Trophoblast cell (in vitro differentiated cells and primary cell): ENCODE measurements at regions not wholly inside any gene's neighbourhood (a gene's known extent, or its start where the extent isn't known, plus 50 kb on each side); places are given as distances from the start of the nearest gene placed in this dataset.

Experiments used
- DNase-seq, 2 donors: peaks; one replicate each; pipeline ENCODE4 v3.0.0-alpha.2; 2016
- H2AFZ ChIP-seq: 2 replicates; pipeline ENCODE4 v1.6.1; 2013; ENCODE audit warnings: low read length, moderate library complexity, mild to moderate bottlenecking; ENCODE audit not compliant: insufficient read depth, poor library complexity
- H2AK5ac ChIP-seq: 2 replicates; pipeline ENCODE4 v1.6.1; 2013; ENCODE audit warnings: mild to moderate bottlenecking, low read length
- H2BK120ac ChIP-seq: 2 replicates; pipeline ENCODE4 v1.6.1; 2013; ENCODE audit warnings: low read length, mild to moderate bottlenecking, moderate library complexity; ENCODE audit not compliant: insufficient read depth, poor library complexity
- H2BK12ac ChIP-seq: 2 replicates; pipeline ENCODE4 v1.6.1; 2013; ENCODE audit warnings: mild to moderate bottlenecking, low read length, moderate library complexity
- H2BK5ac ChIP-seq: 2 replicates; pipeline ENCODE4 v1.6.1; 2013; ENCODE audit warnings: low read length, low read depth, moderate library complexity, mild to moderate bottlenecking; ENCODE audit not compliant: poor library complexity
- H3K14ac ChIP-seq: 2 replicates; pipeline ENCODE4 v1.6.1; 2013; ENCODE audit warnings: mild to moderate bottlenecking, low read length
- H3K18ac ChIP-seq: 2 replicates; pipeline ENCODE4 v1.6.1; 2013; ENCODE audit warnings: mild to moderate bottlenecking, low read length
- H3K23ac ChIP-seq: 2 replicates; pipeline ENCODE4 v1.6.1; 2013; ENCODE audit warnings: low read length
- H3K27ac ChIP-seq: 2 replicates; pipeline ENCODE4 v1.5.1; 2013; ENCODE audit warnings: low read depth, mild to moderate bottlenecking, inconsistent platforms, low read length, moderate library complexity
- H3K27me3 ChIP-seq: 2 replicates; pipeline ENCODE4 v1.6.1; 2013; ENCODE audit warnings: inconsistent platforms, mild to moderate bottlenecking, low read length, moderate library complexity; ENCODE audit not compliant: insufficient read depth
- H3K36me3 ChIP-seq, 2 experiments: 1 replicate in 1 of 2; 2 replicates in 1 of 2; pipeline ENCODE4 v1.6.1; 2013; ENCODE audit warnings: low read length in 2 of 2, mild to moderate bottlenecking in 2 of 2, moderate library complexity in 1 of 2; ENCODE audit not compliant: insufficient read depth in 2 of 2, control insufficient read depth in 1 of 2
- H3K4ac ChIP-seq: 2 replicates; pipeline ENCODE4 v1.6.1; 2013; ENCODE audit warnings: low read depth, mild to moderate bottlenecking, low read length, moderate library complexity
- H3K4me1 ChIP-seq, 2 experiments: 1 replicate in 1 of 2; 2 replicates in 1 of 2; pipeline ENCODE4 v1.6.1; 2013; ENCODE audit warnings: low read length in 2 of 2, mild to moderate bottlenecking in 2 of 2, moderate library complexity in 1 of 2; ENCODE audit not compliant: insufficient read depth in 2 of 2, control insufficient read depth in 1 of 2
- H3K4me2 ChIP-seq: 2 replicates; pipeline ENCODE4 v1.6.1; 2013; ENCODE audit warnings: inconsistent platforms, mild to moderate bottlenecking, low read length, moderate library complexity
- H3K4me3 ChIP-seq: 2 replicates; pipeline ENCODE4 v1.5.1; 2013; ENCODE audit warnings: mild to moderate bottlenecking, low read depth, low read length, inconsistent platforms
- H3K79me1 ChIP-seq: one replicate; pipeline ENCODE4 v1.6.1; 2013; ENCODE audit warnings: low read length
- H3K79me2 ChIP-seq: 2 replicates; pipeline ENCODE4 v1.6.1; 2013; ENCODE audit warnings: low read length, mild to moderate bottlenecking; ENCODE audit not compliant: control insufficient read depth, insufficient read depth, poor library complexity
- H3K9ac ChIP-seq: 2 replicates; pipeline ENCODE4 v1.6.1; 2013; ENCODE audit warnings: mild to moderate bottlenecking, low read length
- H3K9me3 ChIP-seq: 2 replicates; pipeline ENCODE4 v1.6.1; 2013; ENCODE audit warnings: low read depth, mild to moderate bottlenecking, control low read depth, inconsistent platforms, low read length; ENCODE audit not compliant: insufficient read depth
- H4K12ac ChIP-seq: 2 replicates; pipeline ENCODE4 v1.6.1; 2013; ENCODE audit warnings: low read depth, mild to moderate bottlenecking, low read length, moderate library complexity
- H4K8ac ChIP-seq: 2 replicates; pipeline ENCODE4 v1.6.1; 2013; ENCODE audit warnings: low read depth, mild to moderate bottlenecking, low read length, moderate library complexity
- H4K91ac ChIP-seq: one replicate; pipeline ENCODE4 v1.6.1; 2013; ENCODE audit warnings: low read depth, mild to moderate bottlenecking, low read length, moderate library complexity
- WGBS: extraction: QIAGEN DNeasy Blood & Tissue Kit; methylation state at CpG from one replicate; pipeline ENCODE4 v1.1.7; 2013; ENCODE audit warnings: missing lambda C conversion rate; ENCODE audit not compliant: insufficient read length, insufficient coverage; ENCODE audit errors: extremely low coverage; 5-methylcytosine and 5-hydroxymethylcytosine counted together

DNA sequence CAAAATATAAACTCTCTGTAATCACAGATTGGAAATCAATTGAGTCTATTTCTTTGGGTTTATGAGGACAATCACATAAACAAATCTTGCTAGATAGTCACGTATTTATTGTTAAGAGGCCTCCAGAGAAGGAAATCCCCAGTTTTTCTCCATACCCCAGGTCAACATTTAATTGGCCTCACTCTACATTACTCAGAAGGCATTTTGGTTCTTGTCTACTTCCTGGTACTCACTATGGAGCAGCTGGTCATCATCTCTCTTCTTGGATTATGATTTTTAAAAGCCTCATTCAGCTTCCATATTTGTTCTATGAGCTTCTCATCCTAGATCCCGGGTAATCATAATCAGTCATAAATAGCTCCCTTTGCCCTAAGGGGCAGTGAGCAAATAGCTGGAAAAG lies 81.6 kb upstream of the LNX1 start:
- Histone ChIP-seq H2BK120ac (no peak overlapping the region), H4K8ac (no peak overlapping the region), H3K79me1 (no peaks in the 10 kb centered on the region), H4K91ac (no peak overlapping the region), H3K4me3 (no peak overlapping the region), H3K79me2 (no peaks in the 10 kb centered on the region), H2BK12ac (no peak overlapping the region), H3K18ac (no peak overlapping the region), H3K4me2 (no peak overlapping the region), H3K4ac (no peak overlapping the region), H3K27me3 (no peaks in the 10 kb centered on the region), H2BK5ac (no peak overlapping the region), H3K27ac (no peak overlapping the region), H3K23ac (no peak overlapping the region), H3K14ac (no peak overlapping the region), H3K9me3 (no peaks in the 10 kb centered on the region), H2AFZ (no peak overlapping the region), H3K9ac (no peak overlapping the region), H4K12ac (no peak overlapping the region), H2AK5ac (no peak overlapping the region), H3K36me3 (no peaks in the 10 kb centered on the region), H3K4me1 (peaks cover 0 to 1% of the 10 kb centered on the region in 2 experiments)
- DNase-seq = no peak
- no CpG with 5 or more reads among the region's 2 CpGs for WGBS

DNA sequence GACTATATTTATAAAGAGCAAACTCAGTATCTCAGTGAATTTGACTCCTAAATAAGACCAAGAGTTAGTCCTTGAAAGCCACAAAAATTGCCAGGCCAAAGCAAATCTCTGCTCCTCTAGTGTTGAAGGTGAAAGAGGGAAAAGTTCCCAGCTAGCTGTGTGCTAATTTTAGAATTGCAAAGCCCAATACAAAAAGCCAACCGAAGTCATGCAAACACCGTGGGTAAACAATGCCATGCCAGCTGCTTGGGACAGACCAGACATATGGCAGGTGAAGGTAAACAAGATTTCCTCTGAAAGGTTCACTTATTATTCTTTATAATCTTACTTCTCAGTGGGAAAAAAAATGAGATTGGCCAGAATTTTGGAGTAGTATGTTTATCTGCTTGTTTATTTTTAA lies 80.5 kb upstream of the LNX1 start:
- Histone ChIP-seq H3K9me3 (no peaks in the 10 kb centered on the region), H2AK5ac (no peak overlapping the region), H3K36me3 (no peaks in the 10 kb centered on the region), H3K18ac (no peak overlapping the region), H3K14ac (no peak overlapping the region), H2AFZ (no peak overlapping the region), H4K12ac (no peak overlapping the region), H4K91ac (no peak overlapping the region), H3K27me3 (no peaks in the 10 kb centered on the region), H3K79me1 (no peaks in the 10 kb centered on the region), H3K23ac (no peak overlapping the region), H2BK120ac (no peak overlapping the region), H3K4me2 (no peak overlapping the region), H3K4me3 (no peak overlapping the region), H3K79me2 (no peaks in the 10 kb centered on the region), H2BK12ac (no peak overlapping the region), H4K8ac (no peak overlapping the region), H3K9ac (no peak overlapping the region), H3K4me1 (peaks cover 0 to 1% of the 10 kb centered on the region in 2 experiments), H2BK5ac (no peak overlapping the region), H3K27ac (no peak overlapping the region), H3K4ac (no peak overlapping the region)
- DNase-seq = no peak
- no CpG with 5 or more reads among the region's 2 CpGs for whole genome bisulfite sequencing

DNA sequence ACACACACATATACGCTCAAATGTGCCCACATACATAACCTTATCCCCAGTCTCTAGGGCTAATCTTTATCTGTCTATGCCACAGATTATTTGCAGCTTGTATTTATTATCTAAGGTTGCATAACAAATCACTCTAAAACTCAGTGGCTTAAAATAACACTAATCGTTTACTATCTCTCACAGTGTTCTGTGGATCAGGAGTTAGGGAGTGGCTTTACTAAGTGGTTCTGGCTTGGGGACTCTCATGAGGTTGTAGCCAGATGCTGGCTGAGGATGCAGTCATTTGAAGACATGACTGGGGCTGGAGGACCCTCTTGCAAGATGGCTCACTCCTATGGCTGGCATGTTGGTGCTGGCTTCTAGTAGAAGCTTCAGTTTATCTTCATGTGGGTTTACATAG lies 68.5 kb upstream of the LNX1 start:
- Histone ChIP-seq H3K9ac (no peak overlapping the region), H3K4me2 (no peak overlapping the region), H2BK12ac (no peak overlapping the region), H3K9me3 (no peaks in the 10 kb centered on the region), H2BK5ac (no peak overlapping the region), H2AK5ac (no peak overlapping the region), H2AFZ (no peak overlapping the region), H3K23ac (no peak overlapping the region), H3K4me3 (no peak overlapping the region), H3K4me1 (no peaks in the 10 kb centered on the region), H4K12ac (no peak overlapping the region), H3K27ac (no peak overlapping the region), H3K79me2 (no peaks in the 10 kb centered on the region), H3K18ac (no peak overlapping the region), H4K8ac (no peak overlapping the region), H4K91ac (no peak overlapping the region), H3K27me3 (no peaks in the 10 kb centered on the region), H3K36me3 (no peaks in the 10 kb centered on the region), H3K79me1 (no peaks in the 10 kb centered on the region), H2BK120ac (no peak overlapping the region), H3K14ac (no peak overlapping the region), H3K4ac (no peak overlapping the region)
- DNase-seq = no peak
- WGBS = no CpG with 5 or more reads among the region's 2 CpGs

DNA sequence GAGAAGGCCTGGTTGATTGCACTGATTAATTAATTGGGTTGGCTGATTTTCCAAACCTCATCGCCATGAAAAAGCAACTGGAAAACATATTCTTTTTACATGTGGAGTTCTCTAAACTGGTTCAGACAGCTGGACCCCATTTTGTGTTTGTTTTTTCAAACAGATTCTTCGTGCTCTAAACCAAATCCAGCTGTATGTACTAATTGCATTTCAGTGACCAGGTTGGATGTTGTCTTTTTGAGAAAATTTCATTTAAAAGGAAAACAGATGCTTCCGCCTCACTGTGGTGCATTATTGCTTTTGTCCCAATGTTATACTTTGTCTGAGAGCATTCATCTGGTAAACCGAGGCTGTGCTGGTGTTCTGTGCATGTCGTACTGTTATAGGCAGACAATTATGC lies 67.8 kb upstream of the LNX1 start:
- no peaks in the 10 kb centered on the region for H3K79me2 ChIP-seq
- H3K9me3 ChIP-seq = no peaks in the 10 kb centered on the region
- no peak overlapping the region for H3K9ac ChIP-seq
- H3K27ac ChIP-seq = no peak overlapping the region
- no peak overlapping the region for H4K91ac ChIP-seq
- no peak overlapping the region for H4K8ac ChIP-seq
- H3K18ac ChIP-seq = no peak overlapping the region
- no peak overlapping the region for H3K4me3 ChIP-seq
- H4K12ac ChIP-seq = no peak overlapping the region
- H3K79me1 ChIP-seq = no peaks in the 10 kb centered on the region
- no CpG with 5 or more reads among the region's 5 CpGs for WGBS
- no peak overlapping the region for H3K4ac ChIP-seq
- no peaks in the 10 kb centered on the region for H3K27me3 ChIP-seq
- H3K36me3 ChIP-seq = no peaks in the 10 kb centered on the region
- H3K23ac ChIP-seq = no peak overlapping the region
- no peak overlapping the region for H2AFZ ChIP-seq
- H2AK5ac ChIP-seq = no peak overlapping the region
- no peak overlapping the region for H2BK12ac ChIP-seq
- no peak for DNase-seq
- no peak overlapping the region for H3K14ac ChIP-seq
- no peak overlapping the region for H2BK120ac ChIP-seq
- no peaks in the 10 kb centered on the region for H3K4me1 ChIP-seq
- H3K4me2 ChIP-seq = no peak overlapping the region
- no peak overlapping the region for H2BK5ac ChIP-seq
